Ishikawa (cell line): ENCODE measurements at regions not wholly inside any gene's neighbourhood (a gene's known extent, or its start where the extent isn't known, plus 50 kb on each side); places are given as distances from the start of the nearest gene placed in this dataset.

Experiments used
- CEBPB ChIP-seq: IDR thresholded peaks from 2 replicates; pipeline ENCODE4 v1.6.1; 2012
- CREB1 ChIP-seq: IDR thresholded peaks from 2 replicates; pipeline ENCODE4 v1.6.1; 2012; ENCODE audit warnings: low read depth
- EGR1 ChIP-seq: IDR thresholded peaks from 2 replicates; pipeline ENCODE4 v1.6.1; 2012
- EP300 ChIP-seq: IDR thresholded peaks from 2 replicates; pipeline ENCODE4 v1.6.1; 2012; ENCODE audit warnings: borderline replicate concordance
- FOXM1 ChIP-seq: IDR thresholded peaks from 2 replicates; pipeline ENCODE4 v1.6.1; 2012; ENCODE audit warnings: low read depth, borderline replicate concordance
- MAX ChIP-seq: IDR thresholded peaks from 2 replicates; pipeline ENCODE4 v1.6.1; 2012
- NFIC ChIP-seq: IDR thresholded peaks from 2 replicates; pipeline ENCODE4 v1.6.1; 2012
- RAD21 ChIP-seq: IDR thresholded peaks from 2 replicates; pipeline ENCODE4 v1.6.1; 2012; ENCODE audit warnings: low read depth
- TAF1 ChIP-seq: IDR thresholded peaks from 2 replicates; pipeline ENCODE4 v1.6.1; 2012; ENCODE audit warnings: low read depth, mild to moderate bottlenecking
- TCF12 ChIP-seq: IDR thresholded peaks from 2 replicates; pipeline ENCODE4 v1.6.1; 2012; ENCODE audit warnings: low read depth
- TEAD4 ChIP-seq: IDR thresholded peaks from 2 replicates; pipeline ENCODE4 v1.6.1; 2012
- USF1 ChIP-seq: IDR thresholded peaks from 2 replicates; pipeline ENCODE4 v1.6.1; 2012
- YY1 ChIP-seq: IDR thresholded peaks from 2 replicates; pipeline ENCODE4 v1.6.1; 2012; ENCODE audit warnings: low read depth
- ZBTB7A ChIP-seq: IDR thresholded peaks from 2 replicates; pipeline ENCODE4 v1.6.1; 2012; ENCODE audit warnings: low read depth
- TF ChIP-seq, protein P1 (sequence below): IDR thresholded peaks from 2 replicates; pipeline ENCODE4 v1.6.1; 2012; ENCODE audit warnings: low read depth, mild to moderate bottlenecking

DNA sequence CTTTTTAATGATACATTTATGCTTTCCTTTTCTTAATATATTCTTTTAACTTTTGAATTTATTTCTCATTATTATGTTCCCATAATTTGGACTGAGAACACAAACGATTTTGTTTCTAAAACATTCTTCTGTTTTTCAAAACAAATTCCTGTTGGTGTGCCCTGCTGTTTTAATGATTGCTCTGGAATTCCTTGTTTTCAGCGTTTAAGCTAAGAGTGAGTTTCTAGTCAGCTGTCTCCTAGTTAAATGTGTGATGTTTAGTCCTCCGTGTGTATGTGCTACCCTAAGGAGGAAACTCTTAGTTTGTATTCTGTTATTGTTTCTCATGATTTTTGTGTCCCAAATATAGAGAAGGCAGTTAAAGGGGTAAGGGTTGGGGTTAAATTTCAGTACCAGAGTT lies 306.1 kb upstream of the RGS17 start:
- TF ChIP-seq EP300 (no peak), USF1 (no peak), CREB1 (no peak), MAX (no peak), TCF12 (no peak), FOXM1 (no peak), ZBTB7A (no peak), TEAD4 (no peak), NFIC (no peak), EGR1 (no peak), RAD21 (no peak), CEBPB (no peak), YY1 (no peak), TAF1 (no peak)
- TF ChIP-seq, protein P1, sequence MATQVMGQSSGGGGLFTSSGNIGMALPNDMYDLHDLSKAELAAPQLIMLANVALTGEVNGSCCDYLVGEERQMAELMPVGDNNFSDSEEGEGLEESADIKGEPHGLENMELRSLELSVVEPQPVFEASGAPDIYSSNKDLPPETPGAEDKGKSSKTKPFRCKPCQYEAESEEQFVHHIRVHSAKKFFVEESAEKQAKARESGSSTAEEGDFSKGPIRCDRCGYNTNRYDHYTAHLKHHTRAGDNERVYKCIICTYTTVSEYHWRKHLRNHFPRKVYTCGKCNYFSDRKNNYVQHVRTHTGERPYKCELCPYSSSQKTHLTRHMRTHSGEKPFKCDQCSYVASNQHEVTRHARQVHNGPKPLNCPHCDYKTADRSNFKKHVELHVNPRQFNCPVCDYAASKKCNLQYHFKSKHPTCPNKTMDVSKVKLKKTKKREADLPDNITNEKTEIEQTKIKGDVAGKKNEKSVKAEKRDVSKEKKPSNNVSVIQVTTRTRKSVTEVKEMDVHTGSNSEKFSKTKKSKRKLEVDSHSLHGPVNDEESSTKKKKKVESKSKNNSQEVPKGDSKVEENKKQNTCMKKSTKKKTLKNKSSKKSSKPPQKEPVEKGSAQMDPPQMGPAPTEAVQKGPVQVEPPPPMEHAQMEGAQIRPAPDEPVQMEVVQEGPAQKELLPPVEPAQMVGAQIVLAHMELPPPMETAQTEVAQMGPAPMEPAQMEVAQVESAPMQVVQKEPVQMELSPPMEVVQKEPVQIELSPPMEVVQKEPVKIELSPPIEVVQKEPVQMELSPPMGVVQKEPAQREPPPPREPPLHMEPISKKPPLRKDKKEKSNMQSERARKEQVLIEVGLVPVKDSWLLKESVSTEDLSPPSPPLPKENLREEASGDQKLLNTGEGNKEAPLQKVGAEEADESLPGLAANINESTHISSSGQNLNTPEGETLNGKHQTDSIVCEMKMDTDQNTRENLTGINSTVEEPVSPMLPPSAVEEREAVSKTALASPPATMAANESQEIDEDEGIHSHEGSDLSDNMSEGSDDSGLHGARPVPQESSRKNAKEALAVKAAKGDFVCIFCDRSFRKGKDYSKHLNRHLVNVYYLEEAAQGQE, result no peak

DNA sequence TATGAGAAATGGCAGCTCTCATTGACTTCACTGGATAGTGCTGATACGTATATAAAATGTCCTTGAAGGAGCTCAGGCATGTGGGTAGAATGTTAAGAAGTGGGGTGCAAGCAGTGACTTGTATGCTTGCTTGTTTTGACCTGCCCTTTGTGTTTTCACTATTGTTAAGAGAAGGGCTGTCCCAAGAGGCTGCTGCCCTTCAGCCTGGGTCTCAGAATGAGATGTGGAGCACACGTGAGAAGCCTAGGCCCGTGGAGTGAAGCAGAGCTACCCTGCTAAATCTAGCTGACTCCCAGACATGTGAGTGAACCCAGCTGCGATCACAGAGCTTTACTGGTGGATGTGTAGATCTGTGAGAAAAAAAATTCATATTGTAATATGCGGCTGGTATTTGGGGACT lies 305.3 kb upstream of the RGS17 start:
- TF ChIP-seq USF1 (no peak), CREB1 (no peak), YY1 (no peak), ZBTB7A (no peak)
- TF ChIP-seq, protein P1, result no peak

GRCh38 chr6:153435787-153436186 lies 304.7 kb upstream of the RGS17 start:
- TF ChIP-seq CREB1 (no peak), TAF1 (no peak), FOXM1 (no peak), ZBTB7A (no peak), NFIC (no peak), CEBPB (no peak)
- TF ChIP-seq, protein P1, result no peak

- TF ChIP-seq YY1 (no peak), USF1 (no peak), MAX (no peak), CREB1 (no peak), EP300 (no peak), TAF1 (no peak), ZBTB7A (no peak), CEBPB (no peak), TEAD4 (no peak), TCF12 (no peak), NFIC (no peak), FOXM1 (no peak)
- TF ChIP-seq, protein P1, result no peak
Measured at GRCh38 chr6:153425536-153425935, 294.5 kb upstream of the RGS17 start.
